IMR-90 (cell line): ENCODE measurements at regions not wholly inside any gene's neighbourhood (a gene's known extent, or its start where the extent isn't known, plus 50 kb on each side); places are given as distances from the start of the nearest gene placed in this dataset.

Experiments used
- CHD1 ChIP-seq: IDR thresholded peaks from 2 replicates; pipeline ENCODE4 v1.6.1; 2012; ENCODE audit warnings: low read depth, low read length, improper control_type of control experiment
- POLR2A ChIP-seq: IDR thresholded peaks from 2 replicates; pipeline ENCODE4 v1.6.1; 2012; ENCODE audit warnings: mild to moderate bottlenecking, low read depth, low read length
- TF ChIP-seq, protein P1 (sequence below): conservative IDR thresholded peaks from 2 replicates; pipeline ENCODE4 v1.5.1; 2012; ENCODE audit warnings: mild to moderate bottlenecking, low read depth, low read length, improper control_type of control experiment

DNA sequence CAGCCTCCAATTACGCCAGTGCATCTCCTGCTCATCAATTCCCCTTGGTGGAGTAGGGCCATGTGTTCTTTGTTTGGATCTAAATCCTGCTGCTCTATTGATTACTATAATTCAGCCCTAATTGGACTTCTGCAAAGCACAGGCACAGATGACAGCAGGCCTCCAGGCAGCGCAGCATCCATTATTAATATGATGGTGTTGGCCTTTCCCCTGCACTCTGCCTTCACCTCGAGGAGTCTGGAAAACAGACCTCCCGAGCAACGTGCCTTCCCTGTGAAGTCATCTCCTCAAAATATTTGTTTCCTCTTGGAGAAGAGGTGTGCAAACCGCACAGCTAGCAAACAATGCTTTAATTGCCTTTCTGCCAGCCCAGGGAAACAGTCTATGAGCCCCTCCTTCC lies 92.5 kb downstream of the UQCRFS1 start:
- TF ChIP-seq, protein P1, sequence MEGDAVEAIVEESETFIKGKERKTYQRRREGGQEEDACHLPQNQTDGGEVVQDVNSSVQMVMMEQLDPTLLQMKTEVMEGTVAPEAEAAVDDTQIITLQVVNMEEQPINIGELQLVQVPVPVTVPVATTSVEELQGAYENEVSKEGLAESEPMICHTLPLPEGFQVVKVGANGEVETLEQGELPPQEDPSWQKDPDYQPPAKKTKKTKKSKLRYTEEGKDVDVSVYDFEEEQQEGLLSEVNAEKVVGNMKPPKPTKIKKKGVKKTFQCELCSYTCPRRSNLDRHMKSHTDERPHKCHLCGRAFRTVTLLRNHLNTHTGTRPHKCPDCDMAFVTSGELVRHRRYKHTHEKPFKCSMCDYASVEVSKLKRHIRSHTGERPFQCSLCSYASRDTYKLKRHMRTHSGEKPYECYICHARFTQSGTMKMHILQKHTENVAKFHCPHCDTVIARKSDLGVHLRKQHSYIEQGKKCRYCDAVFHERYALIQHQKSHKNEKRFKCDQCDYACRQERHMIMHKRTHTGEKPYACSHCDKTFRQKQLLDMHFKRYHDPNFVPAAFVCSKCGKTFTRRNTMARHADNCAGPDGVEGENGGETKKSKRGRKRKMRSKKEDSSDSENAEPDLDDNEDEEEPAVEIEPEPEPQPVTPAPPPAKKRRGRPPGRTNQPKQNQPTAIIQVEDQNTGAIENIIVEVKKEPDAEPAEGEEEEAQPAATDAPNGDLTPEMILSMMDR, result no peak
- TF ChIP-seq POLR2A (no peak), CHD1 (no peak)
